GM18505 (cell line): ENCODE measurements at regions not wholly inside any gene's neighbourhood (a gene's known extent, or its start where the extent isn't known, plus 50 kb on each side); places are given as distances from the start of the nearest gene placed in this dataset.
"Not testable (repeated sequence)": the region's sequence is repeated elsewhere in the genome, so short reads cannot be mapped to it uniquely, and the experiment has no call there.

ENCODE experiments used
- ATAC-seq: cut with Tn5 transposase; IDR thresholded peaks from one replicate; pipeline ENCODE4 v1.9.1; 2021; ENCODE audit not compliant: unreplicated experiment
- POLR2A ChIP-seq: IDR thresholded peaks from 4 replicates; pipeline ENCODE4 v1.6.1; 2011; ENCODE audit warnings: borderline replicate concordance; ENCODE audit not compliant: insufficient read depth, insufficient read length; ENCODE audit errors: extremely low read depth

- ATAC-seq = no peak
- TF ChIP-seq POLR2A = no peak
Observed at GRCh38 chr2:180715044-180715443, 265.4 kb upstream of the UBE2E3 start.

DNA sequence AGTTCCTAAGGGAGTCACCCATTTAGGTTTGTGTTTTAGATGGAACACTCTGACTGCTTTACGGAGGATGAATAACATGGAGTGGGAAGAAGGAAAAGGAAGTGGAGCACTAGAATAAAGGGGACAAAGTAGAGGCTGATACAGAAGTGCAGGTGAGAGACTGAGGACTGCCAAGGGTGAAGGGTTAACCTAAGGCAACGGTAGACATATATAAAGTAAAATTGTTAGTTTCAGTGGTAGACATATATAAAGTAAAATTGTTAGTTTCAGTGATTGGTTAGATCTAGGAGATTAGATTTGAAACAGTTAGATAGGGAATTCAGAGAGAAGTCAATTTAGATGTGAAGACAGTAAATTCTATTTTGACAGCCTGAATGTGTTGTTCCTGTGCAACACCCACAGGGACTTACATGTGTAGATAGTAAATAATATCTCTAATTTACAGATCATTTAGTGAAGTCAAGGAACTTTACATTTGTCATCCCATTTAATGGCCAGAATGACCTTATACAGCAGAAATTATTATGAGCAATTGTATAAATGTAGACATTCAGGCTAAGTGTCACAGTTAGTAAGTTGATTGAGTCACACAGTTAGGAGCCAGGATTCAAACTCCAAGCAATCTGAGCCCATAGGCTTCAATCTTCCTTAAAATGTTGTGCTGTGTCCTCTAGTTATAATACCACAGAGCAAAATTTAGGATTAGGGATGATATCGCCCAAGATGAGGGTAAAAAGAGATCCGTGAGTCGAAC, 270.8 kb upstream of the UBE2E3 start:
- no peak for ATAC-seq

GRCh38 chr2:180707884-180708205, 272.6 kb upstream of the UBE2E3 start:
- no peak for TF ChIP-seq POLR2A
- ATAC-seq = no peak

More for the DNA sequence above, 270.8 kb upstream of the UBE2E3 start:
- TF ChIP-seq POLR2A = no peak

DNA sequence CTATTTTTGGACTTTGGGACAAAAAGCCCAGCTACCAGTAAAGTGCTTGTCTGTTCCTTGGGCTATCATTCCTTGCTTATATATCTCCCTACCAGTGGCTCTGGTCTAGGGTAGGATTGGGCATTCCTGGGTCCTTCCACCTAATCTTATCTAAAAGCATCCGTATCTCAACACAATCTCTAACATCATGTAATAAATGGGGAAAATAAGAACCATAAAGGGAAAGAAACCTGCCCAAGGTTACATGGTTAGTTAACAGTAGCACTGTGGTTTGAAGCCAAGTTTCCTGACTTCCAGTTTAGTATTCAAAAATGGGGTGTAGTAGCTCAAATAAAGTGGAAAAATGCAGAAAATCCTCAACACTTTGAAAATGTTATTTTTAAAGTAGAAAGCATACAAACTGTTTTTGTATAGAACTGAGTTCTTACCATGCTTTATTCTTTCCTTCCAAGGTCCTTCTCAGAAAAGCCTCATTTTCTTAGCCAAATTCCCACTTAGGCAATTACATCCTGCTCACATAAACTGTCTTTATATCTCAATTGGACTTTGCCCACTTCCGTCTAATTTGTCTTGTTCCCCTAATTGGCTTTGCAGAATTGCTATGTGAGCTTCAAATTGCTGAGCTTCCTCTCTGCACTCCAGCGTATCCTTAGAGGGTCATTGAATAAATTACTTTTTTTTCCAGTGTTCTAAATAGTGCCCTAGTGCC, 273.1 kb upstream of the UBE2E3 start:
- TF ChIP-seq POLR2A = no peak

GRCh38 chr2:180706694-180707093, 273.7 kb upstream of the UBE2E3 start:
- no peak for TF ChIP-seq POLR2A
- ATAC-seq = no peak

More for the DNA sequence above, 273.1 kb upstream of the UBE2E3 start:
- no peak for ATAC-seq

DNA sequence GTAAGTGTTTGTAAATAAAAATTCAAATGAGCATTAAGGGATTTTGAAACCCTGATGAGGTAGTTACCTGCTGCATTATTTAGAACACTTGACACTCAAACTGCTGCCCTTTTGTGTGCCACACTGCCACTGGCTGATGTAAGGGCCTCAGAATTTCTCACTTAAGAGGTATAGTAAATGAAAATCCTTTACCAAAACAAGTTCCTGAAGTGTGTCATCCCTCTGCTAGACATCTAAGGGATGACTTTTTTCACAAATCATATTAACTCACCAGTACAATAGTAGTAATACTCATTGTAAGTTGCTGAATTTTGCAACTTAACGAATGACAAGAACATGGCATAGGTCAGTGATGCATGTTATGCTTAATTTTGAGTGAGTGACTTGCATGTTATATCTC, 274.9 kb upstream of the UBE2E3 start:
- ATAC-seq = no peak
- no peak for TF ChIP-seq POLR2A

DNA sequence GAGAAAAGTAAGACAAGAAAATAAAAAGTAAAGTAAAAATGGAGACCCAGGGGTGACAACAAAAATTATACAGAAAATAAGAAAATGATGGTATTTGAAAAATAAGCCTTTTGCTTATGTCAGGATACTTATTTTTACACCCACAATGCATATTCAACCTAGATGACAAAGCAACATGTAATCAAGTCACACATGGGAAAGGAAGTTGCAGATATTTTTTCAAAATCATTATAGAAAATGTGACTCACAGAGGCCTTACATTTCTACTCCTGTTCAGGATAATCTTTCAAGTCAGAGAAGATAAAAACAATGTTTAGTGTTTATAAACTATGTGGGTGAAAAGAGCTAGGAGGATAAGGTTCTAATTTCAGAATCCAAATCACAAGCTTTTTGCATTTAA, 275.3 kb upstream of the UBE2E3 start:
- no peak for ATAC-seq
- no peak for TF ChIP-seq POLR2A

GRCh38 chr2:180699657-180700361, 280.6 kb upstream of the UBE2E3 start:
- ATAC-seq = no peak
- TF ChIP-seq POLR2A = no peak

- no peak for TF ChIP-seq POLR2A
- no peak for ATAC-seq
Observed at GRCh38 chr2:180698668-180699067, 281.7 kb upstream of the UBE2E3 start.

- no peak for ATAC-seq
- no peak for TF ChIP-seq POLR2A
Observed at GRCh38 chr2:180695586-180696401, 284.6 kb upstream of the UBE2E3 start.

DNA sequence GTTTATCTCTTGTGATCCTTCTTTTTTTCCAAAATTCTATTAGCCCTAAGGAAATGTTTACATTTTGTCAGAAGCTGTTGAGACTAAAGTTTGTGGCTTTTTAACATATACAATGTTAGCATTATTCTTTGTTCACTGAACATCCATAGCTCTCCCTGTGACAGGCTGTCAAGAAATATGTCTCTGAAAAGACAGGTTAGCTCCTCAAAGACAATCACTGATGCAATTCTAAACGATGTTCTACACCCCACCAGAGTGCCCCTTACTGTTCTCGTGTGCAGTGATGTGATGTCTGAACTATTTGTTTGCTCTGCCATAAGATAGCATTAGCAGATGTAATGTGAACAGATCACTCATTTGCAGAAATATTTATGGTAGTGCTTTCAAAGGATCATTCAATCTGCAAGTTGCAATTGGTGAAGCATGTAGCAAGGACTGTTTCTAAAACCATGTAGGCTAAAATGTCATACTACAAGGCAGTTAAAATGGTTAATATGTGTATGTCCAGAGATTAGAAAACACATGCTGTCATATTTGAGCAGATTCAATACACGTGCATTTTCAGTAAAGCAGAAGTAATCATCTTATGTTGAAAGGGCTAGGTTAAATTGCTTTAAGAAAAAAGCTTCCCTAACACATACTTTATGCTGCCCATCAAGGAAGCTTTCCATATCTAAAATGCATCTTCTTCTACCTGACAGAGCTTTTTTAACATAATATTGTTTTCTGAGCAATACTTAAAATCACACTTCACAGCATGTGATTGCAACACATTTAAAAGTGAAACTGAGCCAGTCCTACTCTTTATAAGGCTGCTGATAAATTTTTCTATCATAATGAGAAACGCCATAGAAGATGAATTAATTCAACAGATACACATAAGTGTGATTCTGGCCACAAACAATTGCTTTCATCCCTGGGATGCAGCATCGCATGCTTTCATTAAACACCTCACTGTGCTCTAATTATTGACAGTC, 285.7 kb upstream of the UBE2E3 start:
- TF ChIP-seq POLR2A = no peak
- ATAC-seq = no peak

- TF ChIP-seq POLR2A = no peak
- no peak for ATAC-seq
Observed at GRCh38 chr2:180692322-180692721, 288.1 kb upstream of the UBE2E3 start.

- not testable (repeated sequence) for ATAC-seq
Observed at GRCh38 chr2:180691855-180692223, 288.6 kb upstream of the UBE2E3 start.

DNA sequence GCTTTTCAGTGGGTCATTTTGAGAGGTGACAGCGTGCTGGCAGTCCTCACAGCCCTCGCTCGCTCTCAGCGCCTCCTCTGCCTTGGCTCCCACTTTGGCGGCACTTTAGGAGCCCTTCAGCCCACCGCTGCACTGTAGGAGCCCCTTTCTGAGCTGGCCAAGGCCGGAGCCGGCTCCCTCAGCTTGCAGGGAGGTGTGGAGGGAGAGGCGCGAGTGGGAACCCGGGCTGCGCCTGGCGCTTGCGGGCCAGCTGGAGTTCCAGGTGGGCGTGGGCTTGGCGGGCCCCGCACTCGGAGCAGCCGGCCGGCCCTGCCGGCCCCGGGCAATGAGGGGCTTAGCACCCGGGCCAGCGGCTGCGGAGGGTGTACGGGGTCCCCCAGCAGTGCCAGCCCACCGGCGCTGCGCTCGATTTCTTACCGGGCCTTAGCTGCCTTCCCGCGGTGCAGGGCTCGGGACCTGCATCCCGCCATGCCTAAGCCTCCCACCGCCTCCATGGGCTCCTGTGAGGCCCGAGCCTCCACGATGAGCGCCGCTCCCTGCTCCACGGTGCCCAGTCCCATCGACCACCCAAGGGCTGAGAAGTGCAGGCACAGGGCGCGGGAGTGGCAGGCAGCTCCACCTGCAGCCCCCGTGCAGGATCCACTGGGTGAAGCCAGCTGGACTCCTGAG, 289.1 kb upstream of the UBE2E3 start:
- ATAC-seq = not testable (repeated sequence)
